ENCODE measurements at regions not wholly inside any gene's neighbourhood (a gene's known extent, or its start where the extent isn't known, plus 50 kb on each side); places are given as distances from the start of the nearest gene placed in this dataset.

GRCh38 chr7:47215640-47216039, 366.3 kb downstream of the TNS3 start:
- Histone ChIP-seq H3K36me3 (no peaks in the 10 kb centered on the region), H3K9me3 (no peaks in the 10 kb centered on the region), H3K4me1 (no peaks in the 10 kb centered on the region), H3K27me3 (no peaks in the 10 kb centered on the region), H3K4me3 (no peak overlapping the region), H3K27ac (no peak overlapping the region)
- intact Hi-C loops (cut with DNase I) = no loop called here
- no peak for ATAC-seq
- TF ChIP-seq CTCF (IDR thresholded peaks at IDR 0.05) = no peak
- no peak for DNase-seq

- Histone ChIP-seq H3K4me1 (no peaks in the 10 kb centered on the region), H3K9me3 (peaks cover 0 to 5% of the 10 kb centered on the region in 2 donors), H3K27ac (no peak overlapping the region), H3K4me3 (no peak overlapping the region), H3K36me3 (no peaks in the 10 kb centered on the region), H3K27me3 (no peaks in the 10 kb centered on the region)
- DNase-seq (no peak), ATAC-seq (no peak)
- intact Hi-C loops (cut with DNase I) = no loop called here
- TF ChIP-seq CTCF (IDR thresholded peaks at IDR 0.05) = no peak
Observed at GRCh38 chr7:47215049-47215448, 366.9 kb downstream of the TNS3 start.

- no peak for TF ChIP-seq CTCF (IDR thresholded peaks at IDR 0.05)
- Histone ChIP-seq H3K36me3 (no peaks in the 10 kb centered on the region), H3K9me3 (peaks cover 0 to 5% of the 10 kb centered on the region in 2 donors), H3K27ac (no peak overlapping the region), H3K4me3 (no peak overlapping the region), H3K27me3 (no peaks in the 10 kb centered on the region), H3K4me1 (no peaks in the 10 kb centered on the region)
- ATAC-seq = no peak
- intact Hi-C loops (cut with DNase I) = no loop called here
- no peak for DNase-seq
Observed at GRCh38 chr7:47213276-47213675, 368.6 kb downstream of the TNS3 start.

GRCh38 chr7:47211519-47211973, 370.4 kb downstream of the TNS3 start:
- Histone ChIP-seq H3K27me3 (no peaks in the 10 kb centered on the region), H3K4me3 (no peak overlapping the region), H3K4me1 (no peaks in the 10 kb centered on the region), H3K36me3 (no peaks in the 10 kb centered on the region), H3K27ac (no peak overlapping the region), H3K9me3 (peaks cover 0 to 5% of the 10 kb centered on the region in 2 donors)
- ATAC-seq (no peak), DNase-seq (peak in 1 of 4 donors; percentile 29)
- intact Hi-C loops (cut with DNase I) = no loop called here
- no peak for TF ChIP-seq CTCF (IDR thresholded peaks at IDR 0.05)

- no peaks in the 10 kb centered on the region for H3K36me3 ChIP-seq
- DNase-seq (no peak), ATAC-seq (no peak)
- no peak for TF ChIP-seq CTCF (IDR thresholded peaks at IDR 0.05)
- intact Hi-C loops (cut with DNase I) = no loop called here
- H3K27ac ChIP-seq = no peak overlapping the region
- no peak overlapping the region for H3K4me3 ChIP-seq
- no peaks in the 10 kb centered on the region for H3K27me3 ChIP-seq
- peaks cover 0 to 5% of the 10 kb centered on the region in 2 donors for H3K9me3 ChIP-seq
- H3K4me1 ChIP-seq = no peaks in the 10 kb centered on the region
Observed at GRCh38 chr7:47210281-47210854, 371.5 kb downstream of the TNS3 start.

Measured in left lung (tissue), 4 donors.